Umbilical cord (tissue), 1 donor: ENCODE measurements at regions not wholly inside any gene's neighbourhood (a gene's known extent, or its start where the extent isn't known, plus 50 kb on each side); places are given as distances from the start of the nearest gene placed in this dataset.
A peak's percentile ranks its signal among the peaks of the same experiment; 100 is the strongest.
"Not testable (repeated sequence)": the region's sequence is repeated elsewhere in the genome, so short reads cannot be mapped to it uniquely, and the experiment has no call there.

Experiments used
- DNase-seq: peaks from one replicate; pipeline ENCODE4 v3.0.0-alpha.2; 2015; ENCODE audit warnings: low spot score

- DNase-seq, result peak; percentile 43
Measured at GRCh38 chr12:78269620-78270019, 438.9 kb downstream of the NAV3 start.

- no peak for DNase-seq
Measured at GRCh38 chr12:78271546-78271945, 440.9 kb downstream of the NAV3 start.

- DNase-seq, result no peak
Measured at GRCh38 chr12:78275886-78276285, 445.2 kb downstream of the NAV3 start.

GRCh38 chr12:78278706-78279190, 448.1 kb downstream of the NAV3 start:
- DNase-seq, result no peak

GRCh38 chr12:78279567-78279966, 448.9 kb downstream of the NAV3 start:
- DNase-seq, result no peak

- not testable (repeated sequence) for DNase-seq
Measured at GRCh38 chr12:78281102-78281501, 450.4 kb downstream of the NAV3 start.

- DNase-seq, result no peak
Measured at GRCh38 chr12:78284417-78284816, 453.7 kb downstream of the NAV3 start.

- DNase-seq, result peak; percentile 4
Measured at GRCh38 chr12:78290606-78291345, 460.1 kb downstream of the NAV3 start.

GRCh38 chr12:78293059-78293686, 462.5 kb downstream of the NAV3 start:
- no peak for DNase-seq

GRCh38 chr12:78301282-78301681, 470.6 kb downstream of the NAV3 start:
- not testable (repeated sequence) for DNase-seq

GRCh38 chr12:78305808-78306207, 475.1 kb downstream of the NAV3 start:
- DNase-seq, result no peak

- no peak for DNase-seq
Measured at GRCh38 chr12:78306236-78306635, 475.5 kb downstream of the NAV3 start.

GRCh38 chr12:78308701-78309100, 478.0 kb downstream of the NAV3 start:
- DNase-seq, result no peak

- no peak for DNase-seq
Measured at GRCh38 chr12:78315028-78315427, 484.3 kb downstream of the NAV3 start.

- DNase-seq, result no peak
Measured at GRCh38 chr12:78316136-78316535, 485.4 kb downstream of the NAV3 start.

GRCh38 chr12:78316631-78317468, 486.2 kb downstream of the NAV3 start:
- no peak for DNase-seq

- DNase-seq, result no peak
Measured at GRCh38 chr12:78321696-78322095, 491.0 kb downstream of the NAV3 start.

GRCh38 chr12:78323226-78323625, 492.5 kb downstream of the NAV3 start:
- DNase-seq, result no peak

- DNase-seq, result no peak
Measured at GRCh38 chr12:78324234-78324633, 493.5 kb downstream of the NAV3 start.

GRCh38 chr12:78328524-78328923, 497.8 kb downstream of the NAV3 start:
- DNase-seq, result no peak

GRCh38 chr12:78330131-78330530, 499.4 kb downstream of the NAV3 start:
- DNase-seq, result no peak

GRCh38 chr12:78331181-78331580, 500.5 kb downstream of the NAV3 start:
- DNase-seq, result peak; percentile 2
